GM12892 (cell line): ENCODE measurements at regions not wholly inside any gene's neighbourhood (a gene's known extent, or its start where the extent isn't known, plus 50 kb on each side); places are given as distances from the start of the nearest gene placed in this dataset.

Experiments
- POLR2A ChIP-seq: IDR thresholded peaks from 2 replicates; pipeline ENCODE4 v1.6.1; 2011; ENCODE audit warnings: low read depth, low read length, control low read depth
- POLR2AphosphoS5 ChIP-seq: IDR thresholded peaks from 2 replicates; pipeline ENCODE4 v1.6.1; 2011; ENCODE audit warnings: low read depth, low read length, control low read depth
- TAF1 ChIP-seq: IDR thresholded peaks from 2 replicates; pipeline ENCODE4 v1.6.1; 2011; ENCODE audit warnings: low read depth, mild to moderate bottlenecking, control low read depth, low read length, borderline replicate concordance

DNA sequence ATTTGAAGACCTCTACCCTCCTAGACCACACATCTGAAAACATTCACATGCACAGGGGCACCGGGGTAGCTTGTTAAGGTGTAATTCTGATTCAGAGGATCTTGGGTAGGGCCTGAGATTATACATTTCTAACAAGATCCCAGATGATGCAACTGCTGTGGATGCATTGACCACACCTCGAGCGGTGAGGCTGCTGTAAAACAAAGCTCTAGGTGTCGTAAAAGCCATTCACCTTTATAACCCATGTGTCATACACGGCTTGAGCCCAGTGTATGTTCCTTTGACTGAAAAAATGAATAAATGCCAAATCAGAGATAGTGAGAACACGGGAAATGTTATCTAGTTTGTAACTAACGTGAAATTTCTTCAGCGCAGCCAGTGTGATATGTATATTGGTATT, 1578.2 kb upstream of the WWC1 start:
- TF ChIP-seq POLR2AphosphoS5, result no peak
- no peak for TF ChIP-seq POLR2A
- no peak for TF ChIP-seq TAF1
